Natural killer cell (primary cell): ENCODE measurements at regions not wholly inside any gene's neighbourhood (a gene's known extent, or its start where the extent isn't known, plus 50 kb on each side); places are given as distances from the start of the nearest gene placed in this dataset.

Source experiments
- ATAC-seq, 3 donors: fragments of 150-1000 bp in 2 of 3; fragments of 200-7000 bp in 1 of 3; cut with Tn5 transposase; 1 replicate in 1 of 3; 2 replicates in 2 of 3; pipeline ENCODE4 v1.10.0; 2021; ENCODE audit warnings: mild to moderate bottlenecking in 2 of 3, moderate library complexity in 2 of 3
- DNase-seq, 2 donors: peaks; one replicate each; pipeline versions ENCODE4 v3.0.0 to v3.0.0-alpha.2; 2013 to 2021; ENCODE audit warnings: mixed read lengths in 1 of 2
- H3K27ac ChIP-seq: one replicate; pipeline ENCODE4 v1.5.1; 2013; ENCODE audit warnings: mild to moderate bottlenecking, low read length
- H3K27me3 ChIP-seq: one replicate; pipeline ENCODE4 v1.6.1; 2013; ENCODE audit warnings: low read length; ENCODE audit not compliant: control insufficient read depth, insufficient read depth
- H3K36me3 ChIP-seq: one replicate; pipeline ENCODE4 v1.6.1; 2013; ENCODE audit warnings: low read length; ENCODE audit not compliant: control insufficient read depth, insufficient read depth
- H3K4me1 ChIP-seq: one replicate; pipeline ENCODE4 v1.6.1; 2013; ENCODE audit warnings: low read length; ENCODE audit not compliant: control insufficient read depth, insufficient read depth
- H3K4me3 ChIP-seq: one replicate; pipeline ENCODE4 v1.5.1; 2013; ENCODE audit warnings: low read length
- H3K9me3 ChIP-seq: one replicate; pipeline ENCODE4 v1.6.1; 2013; ENCODE audit warnings: low read length; ENCODE audit not compliant: control insufficient read depth, insufficient read depth
- H3K27ac Mint-ChIP-seq, 2 donors: one replicate each; pipeline ENCODE4 v1.8.0; 2022; ENCODE audit warnings: mild to moderate bottlenecking in 2 of 2, mixed read lengths in 2 of 2, moderate library complexity in 1 of 2
- H3K27me3 Mint-ChIP-seq, 2 donors: one replicate each; pipeline ENCODE4 v1.8.0; 2022; ENCODE audit warnings: low read depth in 2 of 2, mixed read lengths in 2 of 2
- H3K36me3 Mint-ChIP-seq: one replicate; pipeline ENCODE4 v1.8.0; 2022; ENCODE audit warnings: mixed read lengths
- H3K4me1 Mint-ChIP-seq, 2 donors: one replicate each; pipeline ENCODE4 v1.8.0; 2022; ENCODE audit warnings: mixed read lengths in 2 of 2
- H3K4me3 Mint-ChIP-seq: one replicate; pipeline ENCODE4 v1.8.0; 2022; ENCODE audit warnings: mild to moderate bottlenecking, moderate library complexity, mixed read lengths
- H3K9me3 Mint-ChIP-seq, 2 donors: one replicate each; pipeline ENCODE4 v1.8.0; 2022; ENCODE audit warnings: mixed read lengths in 2 of 2
- WGBS: methylation state at CpG from one replicate; pipeline ENCODE4 v1.1.7; 2013; ENCODE audit warnings: missing lambda C conversion rate; ENCODE audit not compliant: insufficient coverage; 5-methylcytosine and 5-hydroxymethylcytosine counted together
- intact Hi-C: fragments of 100-400 bp; cut with micrococcal nuclease; formaldehyde crosslinking; loops from one replicate; pipeline ENCODE4 v1.14.2; 2022
- TF ChIP-seq, protein P1 (sequence below): fragments of 200-600 bp; IDR thresholded peaks from one replicate; pipeline ENCODE4 v1.8.0; 2022; ENCODE audit warnings: antibody characterized with exemption

DNA sequence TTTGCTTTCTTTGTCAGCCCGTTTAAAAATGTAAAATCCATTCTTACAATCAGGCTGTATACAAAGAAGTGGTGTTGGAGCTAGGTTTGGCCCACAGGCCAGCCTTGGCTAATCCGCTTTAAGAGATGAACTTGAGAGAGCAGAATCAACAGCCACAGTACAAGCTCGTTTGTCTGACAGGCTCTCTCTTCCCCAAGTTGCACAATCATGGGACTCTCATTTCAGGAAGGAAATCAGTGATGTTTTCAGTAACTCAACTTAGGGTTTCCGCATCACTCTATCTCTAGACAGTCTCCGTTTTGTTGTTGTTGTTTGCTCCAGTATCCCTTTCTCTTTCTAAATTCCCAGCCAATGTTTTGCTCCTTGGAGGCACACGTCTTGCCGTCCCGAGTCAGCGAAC, 582.0 kb upstream of the MKI67 start:
- TF ChIP-seq, protein P1, sequence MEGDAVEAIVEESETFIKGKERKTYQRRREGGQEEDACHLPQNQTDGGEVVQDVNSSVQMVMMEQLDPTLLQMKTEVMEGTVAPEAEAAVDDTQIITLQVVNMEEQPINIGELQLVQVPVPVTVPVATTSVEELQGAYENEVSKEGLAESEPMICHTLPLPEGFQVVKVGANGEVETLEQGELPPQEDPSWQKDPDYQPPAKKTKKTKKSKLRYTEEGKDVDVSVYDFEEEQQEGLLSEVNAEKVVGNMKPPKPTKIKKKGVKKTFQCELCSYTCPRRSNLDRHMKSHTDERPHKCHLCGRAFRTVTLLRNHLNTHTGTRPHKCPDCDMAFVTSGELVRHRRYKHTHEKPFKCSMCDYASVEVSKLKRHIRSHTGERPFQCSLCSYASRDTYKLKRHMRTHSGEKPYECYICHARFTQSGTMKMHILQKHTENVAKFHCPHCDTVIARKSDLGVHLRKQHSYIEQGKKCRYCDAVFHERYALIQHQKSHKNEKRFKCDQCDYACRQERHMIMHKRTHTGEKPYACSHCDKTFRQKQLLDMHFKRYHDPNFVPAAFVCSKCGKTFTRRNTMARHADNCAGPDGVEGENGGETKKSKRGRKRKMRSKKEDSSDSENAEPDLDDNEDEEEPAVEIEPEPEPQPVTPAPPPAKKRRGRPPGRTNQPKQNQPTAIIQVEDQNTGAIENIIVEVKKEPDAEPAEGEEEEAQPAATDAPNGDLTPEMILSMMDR: no peak
- ATAC-seq: no peak
- H3K9me3 Mint-ChIP-seq: no peaks in the 10 kb centered on the region

GRCh38 chr10:128709686-128710085, 583.5 kb upstream of the MKI67 start:
- Histone ChIP-seq H3K4me1 (no peaks in the 10 kb centered on the region), H3K36me3 (no peaks in the 10 kb centered on the region), H3K4me3 (no peak overlapping the region), H3K27ac (no peak overlapping the region), H3K9me3 (no peaks in the 10 kb centered on the region), H3K27me3 (no peaks in the 10 kb centered on the region)
- peaks cover 15 to 55% of the 10 kb centered on the region in 2 donors for H3K27me3 Mint-ChIP-seq
- intact Hi-C loops: no loop called here
- WGBS: 83% methylated on average over 12 of the region's 12 CpGs
- DNase-seq: no peak
- ATAC-seq: no peak
- no peak overlapping the region for H3K4me3 Mint-ChIP-seq
- no peaks in the 10 kb centered on the region for H3K9me3 Mint-ChIP-seq
- H3K36me3 Mint-ChIP-seq: no peaks in the 10 kb centered on the region
- H3K4me1 Mint-ChIP-seq: no peaks in the 10 kb centered on the region
- no peak overlapping the region for H3K27ac Mint-ChIP-seq
- TF ChIP-seq, protein P1: no peak

More for the DNA sequence above, 582.0 kb upstream of the MKI67 start:
- intact Hi-C loops: no loop called here
- H3K36me3 ChIP-seq: no peaks in the 10 kb centered on the region
- no peaks in the 10 kb centered on the region for H3K4me1 ChIP-seq
- no peaks in the 10 kb centered on the region for H3K27me3 ChIP-seq
- no peak overlapping the region for H3K27ac ChIP-seq
- peaks cover 16 to 52% of the 10 kb centered on the region in 2 donors for H3K27me3 Mint-ChIP-seq
- no peaks in the 10 kb centered on the region for H3K4me1 Mint-ChIP-seq
- no peak overlapping the region for H3K4me3 ChIP-seq
- H3K27ac Mint-ChIP-seq: no peak overlapping the region
- no peak overlapping the region for H3K4me3 Mint-ChIP-seq
- no peaks in the 10 kb centered on the region for H3K9me3 ChIP-seq
- H3K36me3 Mint-ChIP-seq: no peaks in the 10 kb centered on the region
- 70% methylated on average over 8 of the region's 9 CpGs for WGBS
- DNase-seq: no peak

DNA sequence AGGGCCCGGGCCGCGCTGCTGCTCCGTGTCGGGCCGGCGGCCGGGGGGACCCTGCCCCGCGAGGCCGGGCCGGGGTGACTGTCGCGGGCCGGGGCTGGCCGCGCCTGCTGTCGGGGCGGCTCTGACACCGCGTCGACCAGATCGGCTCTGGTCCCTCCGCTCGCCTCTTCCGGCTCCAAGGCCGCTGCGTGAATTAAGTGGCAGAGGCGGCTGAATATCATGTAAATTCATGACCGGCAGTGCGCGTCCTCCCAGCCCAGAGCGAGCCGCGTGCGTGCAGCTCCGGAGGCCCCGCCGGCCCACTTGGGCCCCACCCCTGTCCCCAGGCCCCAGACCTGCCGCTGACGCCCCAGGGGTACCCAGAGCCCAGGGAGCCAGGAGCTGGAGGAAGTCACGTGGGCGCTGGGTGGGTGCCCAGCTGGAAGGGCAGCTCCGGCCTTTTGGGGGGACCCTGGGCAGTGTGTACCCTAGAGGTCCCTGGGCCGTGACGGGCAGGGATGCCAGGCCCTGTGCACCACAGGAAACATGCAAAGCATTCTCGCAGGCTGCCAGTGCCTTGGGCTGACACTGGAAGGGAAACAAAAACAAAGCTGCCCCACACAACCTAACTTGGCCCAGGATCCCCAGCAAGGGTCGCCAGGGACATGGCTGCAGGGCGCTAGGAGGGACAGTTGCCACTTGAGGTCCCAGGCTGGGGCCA, 584.0 kb upstream of the MKI67 start:
- Mint-ChIP-seq H3K36me3 (no peaks in the 10 kb centered on the region), H3K27ac (no peak overlapping the region), H3K4me3 (no peak overlapping the region), H3K4me1 (no peaks in the 10 kb centered on the region), H3K9me3 (no peaks in the 10 kb centered on the region), H3K27me3 (peaks cover 13 to 52% of the 10 kb centered on the region in 2 donors)
- H3K27me3 ChIP-seq: no peaks in the 10 kb centered on the region
- no peaks in the 10 kb centered on the region for H3K9me3 ChIP-seq
- TF ChIP-seq, protein P1: no peak
- no peak overlapping the region for H3K27ac ChIP-seq
- 27% methylated on average over 49 of the region's 49 CpGs for WGBS
- no peaks in the 10 kb centered on the region for H3K36me3 ChIP-seq
- ATAC-seq: no peak
- H3K4me1 ChIP-seq: no peaks in the 10 kb centered on the region
- intact Hi-C loops: no loop called here
- no peak overlapping the region for H3K4me3 ChIP-seq
- DNase-seq: no peak

DNA sequence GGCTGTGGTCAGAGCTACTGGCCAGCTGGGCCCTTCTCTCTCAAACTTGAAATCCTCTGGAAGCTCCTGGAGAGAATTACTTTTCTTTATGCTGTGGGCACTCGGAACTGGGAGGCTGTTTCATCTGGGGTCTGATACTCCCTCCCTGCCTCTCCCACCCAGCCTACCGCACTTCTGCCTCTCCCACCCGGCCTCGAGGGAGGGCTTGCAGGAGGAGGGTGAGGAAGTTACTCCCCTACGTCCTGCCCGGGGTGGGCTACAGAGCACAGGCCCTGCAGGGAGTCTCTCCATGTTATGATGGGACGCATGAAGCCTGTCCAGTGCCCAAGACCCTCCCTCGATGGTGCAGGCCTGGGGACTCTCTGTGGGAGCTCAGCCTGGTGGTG, 584.6 kb upstream of the MKI67 start:
- Mint-ChIP-seq H3K9me3 (no peaks in the 10 kb centered on the region), H3K4me1 (no peaks in the 10 kb centered on the region), H3K27me3 (peaks cover 12 to 49% of the 10 kb centered on the region in 2 donors), H3K27ac (no peak overlapping the region), H3K36me3 (no peaks in the 10 kb centered on the region), H3K4me3 (no peak overlapping the region)
- H3K27me3 ChIP-seq: no peaks in the 10 kb centered on the region
- no peaks in the 10 kb centered on the region for H3K4me1 ChIP-seq
- no peak overlapping the region for H3K4me3 ChIP-seq
- H3K36me3 ChIP-seq: no peaks in the 10 kb centered on the region
- intact Hi-C loops: no loop called here
- TF ChIP-seq, protein P1: no peak
- WGBS: 70% methylated on average over 7 of the region's 8 CpGs
- H3K9me3 ChIP-seq: no peaks in the 10 kb centered on the region
- H3K27ac ChIP-seq: no peak overlapping the region
- no peak for ATAC-seq
- no peak for DNase-seq
